ENCODE measurements at regions not wholly inside any gene's neighbourhood (a gene's known extent, or its start where the extent isn't known, plus 50 kb on each side); places are given as distances from the start of the nearest gene placed in this dataset.

GRCh38 chr5:71932131-71932654 lies 175.1 kb upstream of the MAP1B start:
- intact Hi-C loops (cut with DNase I), result no loop called here
- no peak for DNase-seq (ENCODE audit: low spot score)

- intact Hi-C loops (cut with DNase I), result no loop called here
- DNase-seq (ENCODE audit: low spot score), result peak; percentile 95
Measured at GRCh38 chr5:71932655-71933338, 174.5 kb upstream of the MAP1B start.

- no peak for DNase-seq (ENCODE audit: low spot score)
- intact Hi-C loops (cut with DNase I), result no loop called here
Measured at GRCh38 chr5:71934322-71934721, 173.0 kb upstream of the MAP1B start.

- intact Hi-C loops (cut with DNase I), result no loop called here
- DNase-seq (ENCODE audit: low spot score), result no peak
Measured at GRCh38 chr5:71937921-71938698, 169.2 kb upstream of the MAP1B start.

GRCh38 chr5:71938895-71939294 lies 168.4 kb upstream of the MAP1B start:
- no peak for DNase-seq (ENCODE audit: low spot score)
- intact Hi-C loops (cut with DNase I), result no loop called here

- no peak for DNase-seq (ENCODE audit: low spot score)
- intact Hi-C loops (cut with DNase I), result no loop called here
Measured at GRCh38 chr5:71939452-71940230, 167.6 kb upstream of the MAP1B start.

GRCh38 chr5:71943874-71944273 lies 163.4 kb upstream of the MAP1B start:
- DNase-seq (ENCODE audit: low spot score), result no peak
- intact Hi-C loops (cut with DNase I), result no loop called here

GRCh38 chr5:71945436-71945835 lies 161.8 kb upstream of the MAP1B start:
- intact Hi-C loops (cut with DNase I), result no loop called here
- DNase-seq (ENCODE audit: low spot score), result no peak

GRCh38 chr5:71946343-71947030 lies 160.8 kb upstream of the MAP1B start:
- intact Hi-C loops (cut with DNase I), result no loop called here

GRCh38 chr5:71948206-71948605 lies 159.1 kb upstream of the MAP1B start:
- intact Hi-C loops (cut with DNase I), result no loop called here
- no peak for DNase-seq (ENCODE audit: low spot score)

More at GRCh38 chr5:71946343-71947030, 160.8 kb upstream of the MAP1B start:
- no peak for DNase-seq (ENCODE audit: low spot score)

GRCh38 chr5:71949772-71950171 lies 157.5 kb upstream of the MAP1B start:
- intact Hi-C loops (cut with DNase I), result no loop called here
- DNase-seq (ENCODE audit: low spot score), result no peak

- no peak for DNase-seq (ENCODE audit: low spot score)
- intact Hi-C loops (cut with DNase I), result no loop called here
Measured at GRCh38 chr5:71953866-71954265, 153.4 kb upstream of the MAP1B start.

- DNase-seq (ENCODE audit: low spot score), result no peak
- intact Hi-C loops (cut with DNase I), result no loop called here
Measured at GRCh38 chr5:71954329-71954728, 152.9 kb upstream of the MAP1B start.

- no peak for DNase-seq (ENCODE audit: low spot score)
- intact Hi-C loops (cut with DNase I), result no loop called here
Measured at GRCh38 chr5:71955723-71956122, 151.6 kb upstream of the MAP1B start.

GRCh38 chr5:71957292-71957898 lies 149.9 kb upstream of the MAP1B start:
- DNase-seq (ENCODE audit: low spot score), result no peak
- intact Hi-C loops (cut with DNase I), result no loop called here

- no peak for DNase-seq (ENCODE audit: low spot score)
- intact Hi-C loops (cut with DNase I), result no loop called here
Measured at GRCh38 chr5:71960195-71960594, 147.1 kb upstream of the MAP1B start.

GRCh38 chr5:71961786-71962185 lies 145.5 kb upstream of the MAP1B start:
- DNase-seq (ENCODE audit: low spot score), result no peak
- intact Hi-C loops (cut with DNase I), result no loop called here

- DNase-seq (ENCODE audit: low spot score), result no peak
- intact Hi-C loops (cut with DNase I), result no loop called here
Measured at GRCh38 chr5:71969460-71969859, 137.8 kb upstream of the MAP1B start.

GRCh38 chr5:71971862-71972261 lies 135.4 kb upstream of the MAP1B start:
- intact Hi-C loops (cut with DNase I), result no loop called here

More at GRCh38 chr5:71971862-71972261, 135.4 kb upstream of the MAP1B start:
- DNase-seq (ENCODE audit: low spot score), result no peak

Measured in posterior vena cava (tissue), 2 donors.